ENCODE measurements at regions not wholly inside any gene's neighbourhood (a gene's known extent, or its start where the extent isn't known, plus 50 kb on each side); places are given as distances from the start of the nearest gene placed in this dataset.

- H3K27me3 ChIP-seq (ENCODE audit: control insufficient read depth in 1 of 2, insufficient read depth in 1 of 2, low read length in 2 of 2) = peaks cover 0 to 14% of the 10 kb centered on the region in 2 experiments
- WGBS = 88% methylated on average over 1 of the region's 3 CpGs
- no peaks in the 10 kb centered on the region for H3K79me1 ChIP-seq (replicated peaks; ENCODE audit: low read length, poor library complexity, severe bottlenecking)
- H2BK5ac ChIP-seq (ENCODE audit: low read depth, low read length, poor library complexity, severe bottlenecking) = no peak overlapping the region
- no peak for DNase-seq
- H2AK5ac ChIP-seq (ENCODE audit: low read length, severe bottlenecking) = no peak overlapping the region
- no peak overlapping the region for H2AFZ ChIP-seq (ENCODE audit: low read depth, low read length)
- no peak overlapping the region for H3K4ac ChIP-seq (ENCODE audit: low read depth in 1 of 2, low read length in 2 of 2)
- no peak overlapping the region for H3K4me3 ChIP-seq (ENCODE audit: insufficient read depth in 1 of 2, low read depth in 1 of 2, low read length in 2 of 2)
- H3K9ac ChIP-seq (ENCODE audit: low read length) = no peak overlapping the region
- peaks cover 2% of the 10 kb centered on the region for H3K4me1 ChIP-seq (ENCODE audit: control insufficient read depth, insufficient read depth, low read depth, low read length)
- no peak overlapping the region for H3K27ac ChIP-seq (ENCODE audit: low read length, poor library complexity, severe bottlenecking)
- no peak overlapping the region for H2BK15ac ChIP-seq (ENCODE audit: low read depth, poor library complexity, severe bottlenecking)
- H3K4me2 ChIP-seq (ENCODE audit: low read length, poor library complexity, severe bottlenecking) = no peak overlapping the region
- H4K91ac ChIP-seq (ENCODE audit: low read length) = no peak overlapping the region
- H3K23ac ChIP-seq (ENCODE audit: low read length in 2 of 2) = no peak overlapping the region
- H3K36me3 ChIP-seq (ENCODE audit: control insufficient read depth in 1 of 2, insufficient read depth in 2 of 2, low read depth in 1 of 2, low read length in 2 of 2) = no peaks in the 10 kb centered on the region
- H4K8ac ChIP-seq (ENCODE audit: low read length) = no peak overlapping the region
- H3K14ac ChIP-seq (ENCODE audit: low read length in 2 of 2) = no peak overlapping the region
- H3K18ac ChIP-seq (ENCODE audit: low read depth in 1 of 2, low read length in 2 of 2) = peak overlapping the region in 1 of 2 experiments; percentile 7
- H2BK12ac ChIP-seq (ENCODE audit: low read length in 2 of 2) = no peak overlapping the region
- peaks cover 15% of the 10 kb centered on the region for H3K9me3 ChIP-seq (ENCODE audit: control insufficient read depth, low read length)
- no peak overlapping the region for H2BK120ac ChIP-seq (ENCODE audit: low read depth, low read length)
Observed at GRCh38 chr2:8528863-8529262, 153.0 kb upstream of the ID2 start.

GRCh38 chr2:8529706-8530277 is 152.1 kb upstream of the ID2 start:
- no peak overlapping the region for H2BK15ac ChIP-seq (ENCODE audit: low read depth, poor library complexity, severe bottlenecking)
- peak overlapping the region; percentile 56 for H4K91ac ChIP-seq (ENCODE audit: low read length)
- no peak overlapping the region for H3K27ac ChIP-seq (ENCODE audit: low read length, poor library complexity, severe bottlenecking)
- H3K4me2 ChIP-seq (ENCODE audit: low read length, poor library complexity, severe bottlenecking) = no peak overlapping the region
- H3K4me3 ChIP-seq (ENCODE audit: insufficient read depth in 1 of 2, low read depth in 1 of 2, low read length in 2 of 2) = no peak overlapping the region
- H2BK120ac ChIP-seq (ENCODE audit: low read depth, low read length) = no peak overlapping the region
- 94% methylated on average over 6 of the region's 6 CpGs for whole genome bisulfite sequencing
- H2AK5ac ChIP-seq (ENCODE audit: low read length, severe bottlenecking) = no peak overlapping the region
- no peak overlapping the region for H3K23ac ChIP-seq (ENCODE audit: low read length in 2 of 2)
- H3K18ac ChIP-seq (ENCODE audit: low read depth in 1 of 2, low read length in 2 of 2) = no peak overlapping the region
- no peak overlapping the region for H4K8ac ChIP-seq (ENCODE audit: low read length)
- no peak overlapping the region for H2BK5ac ChIP-seq (ENCODE audit: low read depth, low read length, poor library complexity, severe bottlenecking)
- H2BK12ac ChIP-seq (ENCODE audit: low read length in 2 of 2) = no peak overlapping the region
- H3K9ac ChIP-seq (ENCODE audit: low read length) = no peak overlapping the region
- DNase-seq = no peak
- peaks cover 0 to 14% of the 10 kb centered on the region in 2 experiments for H3K27me3 ChIP-seq (ENCODE audit: control insufficient read depth in 1 of 2, insufficient read depth in 1 of 2, low read length in 2 of 2)
- H3K14ac ChIP-seq (ENCODE audit: low read length in 2 of 2) = no peak overlapping the region
- H2AFZ ChIP-seq (ENCODE audit: low read depth, low read length) = no peak overlapping the region
- peaks cover 15% of the 10 kb centered on the region for H3K9me3 ChIP-seq (ENCODE audit: control insufficient read depth, low read length)
- peaks cover 8% of the 10 kb centered on the region for H3K4me1 ChIP-seq (ENCODE audit: control insufficient read depth, insufficient read depth, low read depth, low read length)
- no peak overlapping the region for H3K4ac ChIP-seq (ENCODE audit: low read depth in 1 of 2, low read length in 2 of 2)
- H3K36me3 ChIP-seq (ENCODE audit: control insufficient read depth in 1 of 2, insufficient read depth in 2 of 2, low read depth in 1 of 2, low read length in 2 of 2) = no peaks in the 10 kb centered on the region
- no peaks in the 10 kb centered on the region for H3K79me1 ChIP-seq (replicated peaks; ENCODE audit: low read length, poor library complexity, severe bottlenecking)

GRCh38 chr2:8531481-8531880 is 150.4 kb upstream of the ID2 start:
- Histone ChIP-seq H3K79me1 (replicated peaks; ENCODE audit: low read length, poor library complexity, severe bottlenecking) (no peaks in the 10 kb centered on the region), H2BK120ac (ENCODE audit: low read depth, low read length) (no peak overlapping the region), H2BK15ac (ENCODE audit: low read depth, poor library complexity, severe bottlenecking) (no peak overlapping the region), H2AFZ (ENCODE audit: low read depth, low read length) (no peak overlapping the region), H2AK5ac (ENCODE audit: low read length, severe bottlenecking) (no peak overlapping the region), H2BK5ac (ENCODE audit: low read depth, low read length, poor library complexity, severe bottlenecking) (no peak overlapping the region), H3K4me1 (ENCODE audit: control insufficient read depth, insufficient read depth, low read depth, low read length) (peaks cover 22% of the 10 kb centered on the region), H3K4ac (ENCODE audit: low read depth in 1 of 2, low read length in 2 of 2) (no peak overlapping the region), H4K91ac (ENCODE audit: low read length) (no peak overlapping the region), H3K9ac (ENCODE audit: low read length) (no peak overlapping the region), H4K8ac (ENCODE audit: low read length) (no peak overlapping the region), H2BK12ac (ENCODE audit: low read length in 2 of 2) (no peak overlapping the region), H3K4me3 (ENCODE audit: insufficient read depth in 1 of 2, low read depth in 1 of 2, low read length in 2 of 2) (peak overlapping the region in 1 of 2 experiments; percentile 4), H3K18ac (ENCODE audit: low read depth in 1 of 2, low read length in 2 of 2) (no peak overlapping the region), H3K36me3 (ENCODE audit: control insufficient read depth in 1 of 2, insufficient read depth in 2 of 2, low read depth in 1 of 2, low read length in 2 of 2) (no peaks in the 10 kb centered on the region), H3K23ac (ENCODE audit: low read length in 2 of 2) (no peak overlapping the region), H3K27ac (ENCODE audit: low read length, poor library complexity, severe bottlenecking) (no peak overlapping the region), H3K9me3 (ENCODE audit: control insufficient read depth, low read length) (peaks cover 15% of the 10 kb centered on the region), H3K27me3 (ENCODE audit: control insufficient read depth in 1 of 2, insufficient read depth in 1 of 2, low read length in 2 of 2) (peaks cover 0 to 14% of the 10 kb centered on the region in 2 experiments), H3K4me2 (ENCODE audit: low read length, poor library complexity, severe bottlenecking) (no peak overlapping the region), H3K14ac (ENCODE audit: low read length in 2 of 2) (no peak overlapping the region)
- WGBS = no CpG with 5 or more reads among the region's 1 CpG
- DNase-seq = no peak

GRCh38 chr2:8532438-8532837 is 149.4 kb upstream of the ID2 start:
- no peak overlapping the region for H3K14ac ChIP-seq (ENCODE audit: low read length in 2 of 2)
- peaks cover 26% of the 10 kb centered on the region for H3K4me1 ChIP-seq (ENCODE audit: control insufficient read depth, insufficient read depth, low read depth, low read length)
- H2BK120ac ChIP-seq (ENCODE audit: low read depth, low read length) = no peak overlapping the region
- no peak overlapping the region for H3K4me3 ChIP-seq (ENCODE audit: insufficient read depth in 1 of 2, low read depth in 1 of 2, low read length in 2 of 2)
- H4K91ac ChIP-seq (ENCODE audit: low read length) = no peak overlapping the region
- WGBS = 96% methylated on average over 1 of the region's 5 CpGs
- H3K4ac ChIP-seq (ENCODE audit: low read depth in 1 of 2, low read length in 2 of 2) = no peak overlapping the region
- H4K8ac ChIP-seq (ENCODE audit: low read length) = no peak overlapping the region
- H2AFZ ChIP-seq (ENCODE audit: low read depth, low read length) = no peak overlapping the region
- H3K18ac ChIP-seq (ENCODE audit: low read depth in 1 of 2, low read length in 2 of 2) = no peak overlapping the region
- H2BK5ac ChIP-seq (ENCODE audit: low read depth, low read length, poor library complexity, severe bottlenecking) = no peak overlapping the region
- peaks cover 0 to 13% of the 10 kb centered on the region in 2 experiments for H3K27me3 ChIP-seq (ENCODE audit: control insufficient read depth in 1 of 2, insufficient read depth in 1 of 2, low read length in 2 of 2)
- H3K23ac ChIP-seq (ENCODE audit: low read length in 2 of 2) = no peak overlapping the region
- no peak for DNase-seq
- no peak overlapping the region for H2BK12ac ChIP-seq (ENCODE audit: low read length in 2 of 2)
- no peak overlapping the region for H3K4me2 ChIP-seq (ENCODE audit: low read length, poor library complexity, severe bottlenecking)
- no peak overlapping the region for H3K9ac ChIP-seq (ENCODE audit: low read length)
- no peaks in the 10 kb centered on the region for H3K36me3 ChIP-seq (ENCODE audit: control insufficient read depth in 1 of 2, insufficient read depth in 2 of 2, low read depth in 1 of 2, low read length in 2 of 2)
- no peaks in the 10 kb centered on the region for H3K79me1 ChIP-seq (replicated peaks; ENCODE audit: low read length, poor library complexity, severe bottlenecking)
- no peak overlapping the region for H3K27ac ChIP-seq (ENCODE audit: low read length, poor library complexity, severe bottlenecking)
- H2AK5ac ChIP-seq (ENCODE audit: low read length, severe bottlenecking) = no peak overlapping the region
- peaks cover 15% of the 10 kb centered on the region for H3K9me3 ChIP-seq (ENCODE audit: control insufficient read depth, low read length)
- no peak overlapping the region for H2BK15ac ChIP-seq (ENCODE audit: low read depth, poor library complexity, severe bottlenecking)

Data from mesenchymal stem cell (in vitro differentiated cells and primary cell).